GM21390 (cell line): ENCODE measurements at regions not wholly inside any gene's neighbourhood (a gene's known extent, or its start where the extent isn't known, plus 50 kb on each side); places are given as distances from the start of the nearest gene placed in this dataset.
"Not testable (repeated sequence)": the region's sequence is repeated elsewhere in the genome, so short reads cannot be mapped to it uniquely, and the experiment has no call there.

Source experiments
- ATAC-seq: cut with Tn5 transposase; IDR thresholded peaks from one replicate; pipeline ENCODE4 v1.9.1; 2021; ENCODE audit not compliant: unreplicated experiment

- no peak for ATAC-seq
Observed at GRCh38 chrX:35392232-35392631, 405.9 kb upstream of the MAGEB16 start.

GRCh38 chrX:35406386-35406785 is 391.8 kb upstream of the MAGEB16 start:
- no peak for ATAC-seq

GRCh38 chrX:35416782-35417181 is 381.4 kb upstream of the MAGEB16 start:
- ATAC-seq = no peak

- ATAC-seq = no peak
Observed at GRCh38 chrX:35432056-35432455, 366.1 kb upstream of the MAGEB16 start.

GRCh38 chrX:35439034-35439660 is 359.0 kb upstream of the MAGEB16 start:
- ATAC-seq = no peak

- ATAC-seq = no peak
Observed at GRCh38 chrX:35439692-35440091, 358.4 kb upstream of the MAGEB16 start.

GRCh38 chrX:35442421-35442820 is 355.7 kb upstream of the MAGEB16 start:
- ATAC-seq = no peak

GRCh38 chrX:35443091-35443582 is 355.0 kb upstream of the MAGEB16 start:
- ATAC-seq = not testable (repeated sequence)

GRCh38 chrX:35444671-35445355 is 353.3 kb upstream of the MAGEB16 start:
- no peak for ATAC-seq

- no peak for ATAC-seq
Observed at GRCh38 chrX:35445912-35446311, 352.2 kb upstream of the MAGEB16 start.

- no peak for ATAC-seq
Observed at GRCh38 chrX:35456891-35457290, 341.3 kb upstream of the MAGEB16 start.

- ATAC-seq = no peak
Observed at GRCh38 chrX:35458142-35458541, 340.0 kb upstream of the MAGEB16 start.

- ATAC-seq = no peak
Observed at GRCh38 chrX:35461164-35461563, 337.0 kb upstream of the MAGEB16 start.

GRCh38 chrX:35496671-35497070 is 301.5 kb upstream of the MAGEB16 start:
- ATAC-seq = not testable (repeated sequence)

- ATAC-seq = not testable (repeated sequence)
Observed at GRCh38 chrX:35497453-35497852, 300.7 kb upstream of the MAGEB16 start.

GRCh38 chrX:35499071-35499862 is 298.9 kb upstream of the MAGEB16 start:
- ATAC-seq = no peak

GRCh38 chrX:35507701-35508100 is 290.4 kb upstream of the MAGEB16 start:
- no peak for ATAC-seq

- ATAC-seq = not testable (repeated sequence)
Observed at GRCh38 chrX:35548003-35548402, 250.1 kb upstream of the MAGEB16 start.

- ATAC-seq = no peak
Observed at GRCh38 chrX:35557916-35558315, 240.2 kb upstream of the MAGEB16 start.

- no peak for ATAC-seq
Observed at GRCh38 chrX:35561985-35562384, 236.2 kb upstream of the MAGEB16 start.

GRCh38 chrX:35562395-35562794 is 235.7 kb upstream of the MAGEB16 start:
- no peak for ATAC-seq

- no peak for ATAC-seq
Observed at GRCh38 chrX:35590210-35590609, 207.9 kb upstream of the MAGEB16 start.
